HTR-8/SVneo (cell line): ENCODE measurements at regions not wholly inside any gene's neighbourhood (a gene's known extent, or its start where the extent isn't known, plus 50 kb on each side); places are given as distances from the start of the nearest gene placed in this dataset.
"Not testable (repeated sequence)": the region's sequence is repeated elsewhere in the genome, so short reads cannot be mapped to it uniquely, and the experiment has no call there.

Experiments used
- DNase-seq: peaks from one replicate; pipeline ENCODE4 v3.0.0; 2011; ENCODE audit warnings: low spot score, mixed read lengths; ENCODE audit not compliant: insufficient read length
- FAIRE-seq: peaks from 2 replicates; lab custom pipeline; 2011; peaks lifted over from hg19 to GRCh38; lab: Jason Lieb, UNC

DNA sequence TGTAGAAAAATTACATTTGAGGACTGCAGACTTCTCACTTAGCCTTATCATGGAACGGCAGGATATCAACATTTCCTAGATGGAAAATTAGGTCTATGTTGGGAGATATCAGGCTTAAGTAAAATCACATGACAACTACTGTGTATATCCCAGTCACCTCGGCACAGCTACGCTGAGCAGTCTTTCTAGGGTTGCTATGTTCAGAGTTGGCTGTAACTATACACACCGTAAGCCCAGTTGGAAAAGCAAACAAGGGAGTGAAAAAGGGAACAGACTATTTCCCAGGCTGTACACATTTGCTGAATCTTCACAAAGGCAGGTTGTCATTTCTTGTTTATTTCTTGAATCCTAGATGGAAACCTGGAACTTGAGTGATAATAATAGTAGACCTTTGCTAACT is 80.7 kb upstream of the PTPRK start:
- DNase-seq (no peak), FAIRE-seq (peak; percentile 62)

DNA sequence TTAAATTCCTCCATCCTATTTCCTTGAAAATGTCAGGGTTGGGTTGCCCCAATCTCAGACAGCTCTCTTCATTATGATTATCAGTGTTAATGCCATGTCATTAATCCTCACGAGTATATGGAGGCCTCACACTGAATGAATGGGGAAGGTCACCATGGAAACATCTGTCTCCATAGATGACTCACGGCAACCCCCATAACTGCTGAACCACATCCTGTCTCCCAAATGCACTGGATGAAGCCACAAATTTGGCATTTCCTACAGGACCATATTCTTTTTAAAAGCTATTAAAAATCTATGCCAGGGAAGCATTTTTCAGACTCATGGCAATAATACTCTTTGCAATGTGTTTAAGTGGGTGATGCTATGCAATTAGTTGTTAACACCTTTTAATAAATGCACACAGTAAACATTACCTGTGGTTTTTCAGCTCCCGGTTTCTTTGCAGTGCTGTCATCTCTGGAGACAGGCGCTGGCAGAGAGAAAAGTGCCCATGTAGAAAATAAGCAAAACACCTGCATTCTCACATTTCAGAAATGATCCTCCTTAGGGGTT is 80.1 kb upstream of the PTPRK start:
- DNase-seq = peak; percentile 77
- peak; percentile 84 for FAIRE-seq

DNA sequence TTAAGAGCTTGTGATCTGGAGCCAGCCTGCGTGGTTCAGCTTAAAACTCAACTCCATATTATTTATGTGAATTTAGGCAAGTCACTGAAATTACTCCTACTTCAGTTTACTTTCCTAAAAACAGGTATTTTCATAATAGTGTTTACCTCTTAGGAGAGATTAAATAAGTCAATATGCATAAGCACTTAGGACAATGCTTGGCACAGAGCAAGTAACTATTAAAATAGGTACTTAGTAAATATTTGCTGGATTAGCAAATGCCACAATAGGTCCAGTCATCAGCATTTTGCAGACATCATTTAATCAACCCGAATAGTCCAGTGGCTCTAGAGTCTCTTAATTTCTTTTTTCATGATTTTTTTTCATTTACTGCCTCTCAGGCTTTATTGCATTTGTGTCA is 78.6 kb upstream of the PTPRK start:
- no peak for DNase-seq
- FAIRE-seq = no peak

GRCh38 chr6:128598571-128598970 is 78.2 kb upstream of the PTPRK start:
- DNase-seq = no peak
- FAIRE-seq = no peak

DNA sequence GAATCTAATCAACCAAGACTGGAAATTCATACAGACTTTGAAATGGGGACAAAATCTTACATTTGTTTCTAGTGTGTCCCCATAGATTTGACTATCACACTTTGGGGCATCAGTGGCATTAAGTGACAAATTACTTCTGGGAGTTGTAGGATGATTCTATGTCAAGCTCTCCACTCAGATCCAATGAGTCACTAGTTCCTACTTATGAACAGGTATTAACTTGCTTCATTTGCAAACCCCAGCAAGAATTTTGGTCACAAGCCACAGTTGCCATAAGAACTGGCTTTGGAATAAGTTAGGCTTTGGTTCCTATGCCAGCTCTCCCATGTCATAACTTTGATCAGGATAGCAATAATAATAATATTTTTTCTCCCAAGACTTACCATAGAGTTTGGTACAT is 77.6 kb upstream of the PTPRK start:
- FAIRE-seq = no peak

DNA sequence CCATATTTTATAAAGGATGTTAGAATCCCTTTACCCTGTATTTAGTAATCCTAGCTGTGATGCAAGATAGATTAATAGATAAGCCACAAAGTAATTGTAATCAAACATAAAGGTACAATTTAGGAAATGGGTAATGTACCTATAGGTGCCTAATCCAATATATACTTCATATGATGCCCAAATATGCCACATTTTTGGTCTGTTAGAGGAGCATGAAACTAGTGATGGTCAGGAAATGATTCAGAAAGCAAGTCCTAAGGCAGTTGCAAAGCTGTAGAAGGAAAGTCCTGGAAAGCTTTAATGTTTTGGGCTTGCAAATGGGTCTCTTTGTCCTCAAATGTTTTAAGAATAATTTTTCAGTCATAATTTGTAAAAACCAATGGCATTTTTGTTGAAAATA is 76.6 kb upstream of the PTPRK start:
- DNase-seq (no peak), FAIRE-seq (no peak)

More for the DNA sequence above, 77.6 kb upstream of the PTPRK start:
- DNase-seq = no peak

DNA sequence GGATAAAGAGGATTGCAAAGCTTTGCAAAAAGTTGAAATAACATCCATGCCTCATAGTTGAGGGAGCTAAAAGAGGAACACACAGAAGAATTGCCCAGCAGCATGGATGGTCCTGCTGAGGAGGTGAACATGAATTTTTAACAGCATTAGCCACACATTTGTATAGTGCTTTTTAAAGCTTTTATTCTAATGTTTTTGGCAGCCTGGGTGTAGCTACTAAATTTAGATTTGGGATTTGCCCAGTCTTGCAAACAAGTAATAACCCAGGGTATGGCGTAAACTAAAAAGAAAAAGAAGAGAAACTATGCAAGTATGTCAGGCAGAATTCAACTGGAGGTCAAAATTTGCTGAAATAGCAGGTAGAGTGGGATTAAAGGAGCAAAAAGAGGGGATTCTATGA is 75.1 kb upstream of the PTPRK start:
- no peak for FAIRE-seq
- DNase-seq = no peak

- no peak for FAIRE-seq
- DNase-seq = no peak
These were observed 65.7 kb upstream of the PTPRK start for GRCh38 chr6:128586095-128586494.

DNA sequence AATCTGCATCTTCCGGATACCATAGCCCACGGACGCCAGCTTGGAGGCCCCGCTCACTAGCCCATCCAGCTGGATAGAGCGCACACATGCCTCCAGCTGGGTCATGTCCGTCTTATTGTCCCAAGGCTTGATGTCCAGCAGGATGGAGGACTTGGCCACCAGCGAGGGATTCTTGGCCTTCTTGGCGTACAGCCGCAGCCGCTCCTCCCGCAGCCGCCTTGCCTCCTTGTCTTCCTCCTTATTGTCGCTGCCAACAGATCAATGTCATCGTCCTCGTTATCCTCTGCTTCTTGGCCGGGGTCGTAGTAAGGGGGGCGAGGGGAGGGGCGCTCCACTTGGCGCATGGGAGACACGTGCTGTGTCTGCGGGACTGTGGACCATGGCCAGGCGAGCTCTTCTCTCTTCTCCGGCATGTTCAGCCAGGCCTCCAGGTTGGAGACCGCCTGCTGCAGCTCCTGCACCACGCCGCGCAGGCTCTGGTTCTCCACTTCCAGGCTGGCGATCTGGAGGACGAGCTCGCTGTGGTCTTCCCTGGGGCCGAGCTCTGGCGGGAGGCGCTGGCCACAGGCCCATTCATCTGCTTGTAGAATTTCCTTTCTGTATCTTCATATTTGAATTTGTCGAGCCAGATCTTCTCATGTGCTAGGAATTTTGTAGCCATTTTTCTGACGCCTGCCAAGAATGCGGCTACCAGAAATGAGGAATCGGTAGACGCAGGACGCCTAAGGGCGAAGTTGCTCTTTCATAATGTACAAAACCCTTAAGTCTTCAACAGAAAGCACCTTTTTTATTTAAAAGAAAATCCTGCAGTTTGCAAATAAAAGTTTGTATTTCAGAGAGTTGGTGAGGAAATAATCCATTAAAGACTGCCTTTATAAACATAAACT is 60.1 kb upstream of the PTPRK start:
- no peak for FAIRE-seq
- no peak for DNase-seq

- not testable (repeated sequence) for FAIRE-seq, DNase-seq
These were observed 54.9 kb upstream of the PTPRK start for GRCh38 chr6:128575254-128575653.

GRCh38 chr6:128574402-128574801 is 54.0 kb upstream of the PTPRK start:
- FAIRE-seq (no peak), DNase-seq (no peak)

DNA sequence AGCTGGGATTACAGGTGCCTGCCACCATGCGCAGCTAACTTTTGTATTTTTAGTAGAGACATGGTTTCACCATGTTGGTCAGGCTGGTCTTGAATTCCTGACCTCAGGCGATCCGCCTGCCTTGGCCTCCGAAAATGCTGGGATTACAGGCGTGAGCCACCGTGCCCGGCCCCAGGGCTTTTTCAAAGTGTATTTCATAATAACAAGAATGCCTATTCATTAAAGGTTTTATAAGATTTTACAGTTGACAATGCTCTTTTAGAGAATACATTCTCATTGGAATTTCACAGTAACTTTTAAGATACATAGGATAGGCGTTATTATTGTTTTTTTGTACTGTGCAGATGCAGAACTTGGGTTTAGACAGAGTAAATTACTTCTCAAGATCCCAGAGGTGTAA is 52.6 kb upstream of the PTPRK start:
- no peak for FAIRE-seq
- no peak for DNase-seq

DNA sequence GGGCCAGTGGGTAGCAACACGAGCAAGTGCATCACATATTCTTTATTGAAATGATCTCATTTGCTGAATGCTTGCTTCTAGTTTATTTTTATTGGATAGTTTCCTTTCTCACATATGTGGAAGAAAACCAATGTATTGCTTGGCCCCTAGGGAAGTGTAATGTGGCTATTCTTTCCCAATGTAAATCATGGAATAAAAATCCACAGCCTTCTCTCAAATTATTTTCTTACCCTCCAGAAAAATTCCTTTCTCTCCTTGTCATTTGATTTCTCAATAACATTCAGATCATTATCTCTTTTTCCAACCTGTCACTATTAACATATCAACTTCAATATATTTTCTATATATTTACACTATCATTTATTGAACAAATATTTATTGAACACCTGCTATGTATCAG is 51.9 kb upstream of the PTPRK start:
- FAIRE-seq = no peak
- no peak for DNase-seq

- FAIRE-seq (peak; percentile 38), DNase-seq (no peak)
These were observed 50.3 kb upstream of the PTPRK start for GRCh38 chr6:128570680-128571063.

DNA sequence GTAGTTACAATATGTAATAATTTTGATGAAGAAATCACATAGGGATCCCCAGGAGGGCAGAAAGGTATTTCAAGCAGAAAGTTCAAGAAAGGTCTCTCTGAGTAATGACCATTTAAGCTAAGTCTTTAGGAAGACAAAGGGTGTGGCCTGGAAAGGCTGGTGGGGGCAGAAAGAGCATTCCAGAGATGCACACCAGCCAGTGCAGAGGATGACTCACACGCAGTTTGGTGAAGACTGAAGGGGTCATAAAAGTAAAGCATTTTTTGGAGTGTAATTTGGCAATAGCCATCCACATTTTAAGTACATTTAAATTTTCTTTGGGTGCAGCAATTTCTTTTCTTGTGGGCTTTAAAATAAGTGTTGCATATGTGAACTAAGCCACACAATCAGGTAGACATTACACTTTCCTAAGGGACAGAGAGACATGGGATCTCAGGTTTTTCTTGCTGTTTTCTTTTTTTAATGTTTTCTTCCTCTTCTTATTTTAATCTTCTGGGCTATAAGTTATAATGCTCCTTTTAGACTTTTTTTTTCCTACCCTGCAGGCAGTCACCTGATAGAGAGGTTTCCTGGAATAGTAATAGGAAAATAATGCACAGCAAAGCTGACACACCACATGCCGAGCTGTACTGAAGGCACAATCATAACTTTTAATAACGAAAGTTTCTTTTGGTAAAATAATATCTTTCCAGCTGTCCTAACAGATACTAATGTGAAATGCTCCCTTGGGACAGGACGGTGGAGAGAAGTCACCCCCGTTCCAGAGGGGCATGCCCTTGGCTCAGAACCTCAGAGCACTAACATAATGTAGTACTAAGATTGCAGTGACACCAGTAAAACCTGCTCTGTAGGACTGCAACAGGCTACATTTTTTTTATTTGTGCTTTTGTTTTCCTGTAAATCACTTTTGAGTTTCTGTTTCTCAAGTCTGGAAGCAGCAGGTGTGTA is 49.6 kb upstream of the PTPRK start:
- peak; percentile 69 for DNase-seq
- FAIRE-seq = peak; percentile 67
